Heart left ventricle (tissue), 16 donors: ENCODE measurements at regions not wholly inside any gene's neighbourhood (a gene's known extent, or its start where the extent isn't known, plus 50 kb on each side); places are given as distances from the start of the nearest gene placed in this dataset.

Experiments
- ATAC-seq, 4 donors: fragments of 200-7000 bp; cut with Tn5 transposase; one replicate each; pipeline ENCODE4 v1.9.1; 2020 to 2022; ENCODE audit warnings: moderate library complexity in 4 of 4, mild to moderate bottlenecking in 3 of 4, moderate number of reproducible peaks in 1 of 4
- DNase-seq, 5 donors: peaks; one replicate each; pipeline ENCODE4 v3.0.0-alpha.2; 2020
- H3K27ac ChIP-seq, 12 donors: fragments of 200-600 bp; sonication (generic) in 4 of 12; one replicate each; pipeline versions ENCODE4 v1.5.0 to v1.8.0; 2016 to 2022; ENCODE audit warnings: mild to moderate bottlenecking in 2 of 12
- H3K27me3 ChIP-seq, 9 donors: fragments of 200-600 bp; sonication (generic) in 2 of 9; one replicate each; pipeline versions ENCODE4 v1.5.1 to v1.8.0; 2016 to 2022; ENCODE audit warnings: mild to moderate bottlenecking in 3 of 9
- H3K36me3 ChIP-seq, 9 donors: fragments of 200-600 bp; sonication (generic) in 2 of 9; one replicate each; pipeline versions ENCODE4 v1.5.0 to v1.8.0; 2018 to 2022; ENCODE audit warnings: mild to moderate bottlenecking in 2 of 9
- H3K4me1 ChIP-seq, 12 donors: fragments of 200-600 bp; sonication (generic) in 4 of 12; one replicate each; pipeline versions ENCODE4 v1.5.0 to v1.8.0; 2016 to 2022; ENCODE audit warnings: mild to moderate bottlenecking in 3 of 12
- H3K4me3 ChIP-seq, 12 donors: fragments of 200-600 bp; sonication (generic) in 4 of 12; one replicate each; pipeline versions ENCODE4 v1.5.0 to v1.8.0; 2017 to 2022; ENCODE audit warnings: mild to moderate bottlenecking in 9 of 12, moderate library complexity in 4 of 12
- H3K9me3 ChIP-seq, 12 donors: fragments of 200-600 bp; sonication (generic) in 4 of 12; one replicate each; pipeline versions ENCODE4 v1.5.0 to v1.8.0; 2016 to 2022; ENCODE audit warnings: mild to moderate bottlenecking in 1 of 12
- CTCF ChIP-seq, 12 donors: fragments of 200-600 bp; sonication (generic) in 4 of 12; IDR thresholded peaks; one replicate each; pipeline versions ENCODE4 v1.5.0 to v1.8.0; 2018 to 2022; ENCODE audit warnings: antibody characterized with exemption in 12 of 12, mild to moderate bottlenecking in 5 of 12
- POLR2A ChIP-seq, 2 donors: fragments of 450-650 bp; IDR thresholded peaks; one replicate each; pipeline ENCODE4 v1.6.1; 2017; ENCODE audit warnings: antibody characterized with exemption in 2 of 2, mild to moderate bottlenecking in 2 of 2, moderate library complexity in 2 of 2
- WGBS, 4 donors: extraction: QIAGEN DNeasy Blood & Tissue Kit in 2 of 4; methylation state at CpG; one replicate each; pipeline versions ENCODE4 v1.1.5 to v1.1.7; 2013 to 2018; 5-methylcytosine and 5-hydroxymethylcytosine counted together
- intact Hi-C, 10 donors: fragments of 100-400 bp; cut with DNase I; formaldehyde crosslinking; loops; one replicate each; pipeline versions ENCODE4 v1.11.1 to v1.14.2; 2022
- donor health status: ischemic (EF 13 %, LVEDD 7.1; RV severe dilation, severe dysfunction).
- donor health status: healthy with polysubstance abuse.
- donor health status: DM: no; HTN: yes; CAD: no.
- donor health status: DM: no; HTN: no; CAD: no.
- donor health status: ischemic (EF 25% LVEDD 6.9; RV normal size, moderate dysfunction).
- donor health status: ischemic (EF 25% LVEDD 5.7; RV mildly dilated, moderate dysfunction).
- donor health status: healthy.
- donor health status: DM: yes; HTN: yes; CAD: no.
- donor health status: ischemic (EF 35%, LVEDD 5.7; RV mildly dilated, moderate dysfunction).
- donor health status: nonischemic (EF 11% LVEDD 7.7; RV severe dilation, severe dysfunction).
- donor health status: DM: yes; HTN: yes; CAD: no.
- donor health status: PGD.
- donor health status: ischemic (EF 29% LVEDD 5.4; RV normal size, mild dysfunction).
- donor health status: nonischemic (EF 23%, LVEDD 6.1; RV moderate dilation, normal function).

- 50 to 73% (median 61%) methylated on average over 2 of the region's 2 CpGs for WGBS, 4 donors
- H3K9me3 ChIP-seq: no peaks in the 10 kb centered on the region
- peaks cover 0 to 26% (median 0%) of the 10 kb centered on the region in 9 donors for H3K27me3 ChIP-seq
- no peak overlapping the region for H3K4me3 ChIP-seq
- intact Hi-C loops: no loop called here
- no peak overlapping the region for H3K27ac ChIP-seq
- no peak for ATAC-seq
- no peak for DNase-seq
- TF ChIP-seq POLR2A (IDR thresholded peaks at IDR 0.05): no peak
- TF ChIP-seq CTCF (IDR thresholded peaks at IDR 0.05): no peak
- H3K36me3 ChIP-seq: no peaks in the 10 kb centered on the region
- H3K4me1 ChIP-seq: no peaks in the 10 kb centered on the region
Observed at GRCh38 chr7:142331941-142332340, 74.1 kb upstream of the PRSS58 start.

GRCh38 chr7:142329062-142329790 is 71.4 kb upstream of the PRSS58 start:
- H3K4me3 ChIP-seq: no peak overlapping the region
- H3K36me3 ChIP-seq: no peaks in the 10 kb centered on the region
- TF ChIP-seq POLR2A (IDR thresholded peaks at IDR 0.05) (no peak), CTCF (IDR thresholded peaks at IDR 0.05) (no peak)
- H3K27ac ChIP-seq: no peak overlapping the region
- peaks cover 0 to 24% (median 0%) of the 10 kb centered on the region in 9 donors for H3K27me3 ChIP-seq
- DNase-seq (no peak), ATAC-seq (no peak)
- 77 to 83% (median 79%) methylated on average over 5 of the region's 5 CpGs for WGBS, 4 donors
- H3K9me3 ChIP-seq: no peaks in the 10 kb centered on the region
- intact Hi-C loops: no loop called here
- H3K4me1 ChIP-seq: no peaks in the 10 kb centered on the region

- ATAC-seq (no peak), DNase-seq (no peak)
- Histone ChIP-seq H3K27me3 (peaks cover 0 to 31% (median 0%) of the 10 kb centered on the region in 9 donors), H3K27ac (no peak overlapping the region), H3K4me3 (no peak overlapping the region), H3K36me3 (no peaks in the 10 kb centered on the region), H3K4me1 (no peaks in the 10 kb centered on the region), H3K9me3 (no peaks in the 10 kb centered on the region)
- intact Hi-C loops: no loop called here
- TF ChIP-seq POLR2A (IDR thresholded peaks at IDR 0.05) (no peak), CTCF (IDR thresholded peaks at IDR 0.05) (no peak)
- 69 to 77% (median 75%) methylated on average over 5 to 6 of the region's 6 CpGs for WGBS, 4 donors
Observed at GRCh38 chr7:142328551-142328950, 70.7 kb upstream of the PRSS58 start.

- H3K4me1 ChIP-seq: no peaks in the 10 kb centered on the region
- H3K36me3 ChIP-seq: no peaks in the 10 kb centered on the region
- intact Hi-C loops: no loop called here
- DNase-seq: no peak
- no peak overlapping the region for H3K4me3 ChIP-seq
- no peak overlapping the region for H3K27ac ChIP-seq
- H3K9me3 ChIP-seq: no peaks in the 10 kb centered on the region
- no peak for TF ChIP-seq POLR2A (IDR thresholded peaks at IDR 0.05)
- TF ChIP-seq CTCF (IDR thresholded peaks at IDR 0.05): no peak
- H3K27me3 ChIP-seq: peaks cover 0 to 29% (median 0%) of the 10 kb centered on the region in 9 donors
- 42 to 52% (median 47%) methylated on average over 11 of the region's 11 CpGs for WGBS, 4 donors
- no peak for ATAC-seq
Observed at GRCh38 chr7:142327628-142328405, 70.0 kb upstream of the PRSS58 start.
